CMK (cell line): ENCODE measurements at regions not wholly inside any gene's neighbourhood (a gene's known extent, or its start where the extent isn't known, plus 50 kb on each side); places are given as distances from the start of the nearest gene placed in this dataset.

ENCODE experiments used
- DNase-seq: peaks from one replicate; pipeline ENCODE4 v3.0.0-alpha.2; 2010; ENCODE audit warnings: low read depth

DNA sequence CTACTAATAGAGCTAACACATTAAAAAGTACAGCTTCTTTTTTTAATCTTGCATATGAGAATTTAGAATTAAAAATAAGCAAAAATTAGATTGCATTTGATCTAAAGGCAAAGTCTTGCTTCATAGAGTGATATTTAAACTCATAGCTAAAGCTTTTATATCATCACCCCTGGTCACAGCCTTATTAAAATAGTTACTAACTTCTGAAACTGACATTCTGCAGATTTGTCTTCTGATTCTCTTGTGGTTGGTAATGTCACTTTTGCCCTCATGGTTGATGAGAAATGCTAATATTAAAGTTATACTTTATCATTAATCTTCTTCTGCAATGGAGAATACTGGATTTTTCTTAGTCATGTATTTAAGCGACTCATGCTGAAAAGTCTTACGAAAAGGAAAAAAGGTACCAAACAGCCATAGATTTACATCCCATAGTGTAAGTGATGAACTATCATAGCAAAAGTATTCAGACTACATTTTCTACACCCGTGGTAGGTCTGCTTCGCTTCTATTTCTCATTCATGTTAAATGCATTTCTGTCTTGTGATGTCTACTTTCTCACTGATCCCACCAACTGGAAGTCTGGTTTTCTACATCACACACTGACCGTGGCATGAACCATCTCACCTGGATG, 330.5 kb upstream of the B3GALT2 start:
- DNase-seq, result no peak

DNA sequence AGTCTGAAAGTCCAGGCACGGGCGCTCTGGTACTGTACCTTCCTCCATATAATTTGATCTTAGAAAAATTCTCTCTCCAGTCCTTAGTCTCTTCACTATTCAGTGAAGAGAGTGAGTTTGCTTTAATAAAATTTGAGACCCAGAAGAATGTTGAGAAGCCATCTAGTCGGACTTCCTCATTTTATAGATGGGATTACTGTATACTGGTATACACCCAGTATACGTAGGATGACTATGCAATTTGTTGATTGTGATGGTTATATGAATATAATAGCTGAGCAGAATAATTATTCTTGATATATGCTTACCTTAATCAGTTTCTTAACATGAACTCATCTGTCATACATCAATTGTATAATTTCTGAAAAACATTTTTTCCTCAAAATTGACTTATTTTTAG, 328.0 kb upstream of the B3GALT2 start:
- DNase-seq, result no peak

DNA sequence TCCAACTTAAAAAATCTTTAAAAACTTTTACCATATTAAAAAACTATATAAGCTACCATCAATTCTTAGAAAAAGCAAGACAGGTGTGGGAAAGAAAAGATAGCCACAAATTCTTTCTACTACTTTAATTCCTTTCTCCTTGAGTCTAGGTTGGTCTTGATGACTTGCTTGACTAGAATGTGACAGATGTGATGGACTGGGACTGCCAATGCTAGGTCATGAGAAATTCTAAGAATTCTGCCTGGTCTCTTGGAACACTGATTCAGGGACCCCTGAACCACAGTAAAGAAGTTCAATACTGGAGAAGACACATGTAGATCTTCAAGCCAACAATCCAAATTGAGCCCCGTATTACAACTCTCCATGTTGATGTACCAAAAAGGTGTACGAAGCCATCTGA, 326.6 kb upstream of the B3GALT2 start:
- no peak for DNase-seq

DNA sequence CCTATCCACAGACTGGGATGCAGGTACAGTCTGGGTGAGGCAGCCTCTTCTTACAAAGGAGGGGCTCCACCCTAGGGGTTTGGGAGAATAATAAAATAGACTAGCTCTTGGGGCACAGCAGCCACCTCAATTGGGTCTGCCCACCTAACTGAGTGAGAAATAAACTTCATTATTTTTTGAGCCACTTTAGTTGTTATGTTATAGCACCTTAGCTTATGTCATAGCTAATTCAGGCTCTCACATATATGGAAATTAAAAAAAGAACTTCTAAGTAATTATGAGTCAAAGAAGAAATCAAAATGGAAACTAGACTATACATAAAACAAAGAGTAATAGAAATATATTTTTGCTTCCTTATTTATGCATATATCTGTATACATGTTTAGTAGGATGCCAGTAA, 318.5 kb upstream of the B3GALT2 start:
- DNase-seq, result no peak

DNA sequence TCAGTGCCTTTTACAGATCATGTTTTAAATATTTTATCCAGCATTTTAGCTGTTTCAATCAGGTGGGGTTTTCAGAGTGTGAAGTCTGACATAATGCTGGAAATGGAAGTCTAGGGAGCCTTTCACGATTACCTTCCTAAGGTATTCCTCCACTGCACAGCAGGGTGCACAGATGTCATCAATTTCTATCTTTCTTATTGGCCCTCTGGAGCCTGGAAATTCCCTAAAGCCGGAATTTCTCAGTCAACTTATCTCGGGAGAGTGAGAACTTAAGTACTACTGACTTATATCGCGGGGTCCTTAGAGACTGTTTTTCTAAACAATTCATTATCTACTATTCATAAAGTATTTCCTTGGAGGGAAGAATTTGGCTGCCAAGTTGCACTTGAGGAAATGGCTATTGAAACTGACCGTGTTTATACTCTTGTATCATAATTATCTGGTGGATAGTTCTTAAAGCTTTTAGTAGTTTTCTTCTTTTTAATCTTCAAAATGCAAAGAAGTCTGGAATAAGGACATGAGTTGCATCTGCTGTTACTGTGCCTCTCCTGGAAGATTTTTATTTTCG, 311.8 kb upstream of the B3GALT2 start:
- no peak for DNase-seq

DNA sequence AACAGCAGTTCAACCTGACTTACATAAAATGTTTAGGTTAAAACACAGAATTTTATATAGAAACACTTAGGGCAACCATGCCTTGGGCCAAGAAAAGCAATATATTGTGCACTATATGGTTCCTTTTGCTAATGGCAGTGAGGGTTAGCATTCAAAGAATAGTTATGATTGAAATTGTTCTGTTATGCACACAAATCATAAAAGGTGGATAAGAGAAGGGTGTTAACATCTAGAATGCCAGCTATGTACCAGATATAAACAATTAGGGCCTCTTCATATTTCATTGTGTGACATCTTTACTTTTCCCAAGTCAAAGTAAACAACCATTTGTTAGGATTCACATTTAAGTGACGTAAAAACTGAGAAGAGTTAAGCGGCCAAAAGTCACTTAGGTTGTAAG, 308.0 kb upstream of the B3GALT2 start:
- no peak for DNase-seq

DNA sequence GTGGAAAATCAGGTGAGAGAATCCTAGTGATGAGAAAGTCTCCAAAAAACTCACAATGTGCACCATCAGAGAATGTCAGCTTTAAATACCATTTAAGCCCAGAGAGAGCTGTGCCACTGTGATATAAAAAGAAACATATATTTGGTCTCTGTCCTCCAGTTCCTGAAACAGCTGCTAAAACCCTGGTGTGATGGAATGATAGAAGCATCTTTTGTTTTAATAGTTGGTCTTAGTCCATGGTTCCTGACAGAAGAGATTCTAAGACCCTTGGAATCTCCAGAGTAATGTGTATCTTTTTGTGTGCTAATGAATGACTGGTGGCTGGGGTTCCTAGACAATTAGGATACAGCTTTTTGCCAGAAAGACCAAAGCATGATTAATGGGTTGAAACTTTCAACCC, 302.8 kb upstream of the B3GALT2 start:
- DNase-seq, result no peak

DNA sequence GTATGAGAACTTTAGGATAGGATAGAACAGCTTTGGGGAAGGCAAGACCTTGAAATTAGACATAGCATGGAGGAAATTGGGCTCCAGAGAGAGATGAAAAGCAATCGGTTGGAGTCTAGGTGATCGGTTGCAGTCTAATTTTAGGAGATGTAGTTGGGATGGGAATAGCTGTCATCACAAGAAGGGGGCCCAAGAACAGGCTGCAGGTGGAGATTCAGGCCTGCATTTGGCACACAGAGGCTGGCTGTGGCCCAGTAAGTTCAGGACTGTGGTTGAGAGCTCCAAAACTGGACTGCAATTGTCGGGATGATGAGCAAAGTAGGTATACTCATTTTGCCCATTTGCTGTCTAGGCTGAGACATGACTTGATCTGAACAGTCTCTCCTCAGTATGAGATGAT, 301.3 kb upstream of the B3GALT2 start:
- no peak for DNase-seq

DNA sequence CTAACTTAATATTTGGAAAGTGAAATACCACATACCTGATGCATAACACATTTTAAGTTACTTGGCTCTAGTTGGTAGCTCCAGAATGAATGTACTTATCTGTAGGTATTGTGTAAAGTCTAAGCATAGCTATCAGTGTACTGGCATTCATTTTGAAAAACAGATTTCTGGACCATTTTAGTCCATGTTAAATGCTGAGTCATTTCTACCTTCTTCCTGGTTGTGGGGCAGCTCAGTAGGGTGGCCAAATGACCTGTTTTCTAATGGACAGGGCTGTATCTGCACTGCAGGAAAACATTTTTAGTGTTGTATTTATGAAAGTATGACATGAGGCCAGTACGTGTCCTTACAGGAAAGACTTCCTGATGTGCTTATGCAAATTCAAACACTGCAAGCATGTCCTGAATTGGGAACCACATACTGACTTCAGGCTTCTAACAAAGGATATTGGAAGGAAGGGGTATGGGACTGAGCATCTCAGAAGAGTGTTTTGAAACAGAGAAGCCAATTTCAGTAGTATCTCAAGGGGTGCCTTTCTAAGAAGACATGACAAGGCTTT, 300.3 kb upstream of the B3GALT2 start:
- no peak for DNase-seq

DNA sequence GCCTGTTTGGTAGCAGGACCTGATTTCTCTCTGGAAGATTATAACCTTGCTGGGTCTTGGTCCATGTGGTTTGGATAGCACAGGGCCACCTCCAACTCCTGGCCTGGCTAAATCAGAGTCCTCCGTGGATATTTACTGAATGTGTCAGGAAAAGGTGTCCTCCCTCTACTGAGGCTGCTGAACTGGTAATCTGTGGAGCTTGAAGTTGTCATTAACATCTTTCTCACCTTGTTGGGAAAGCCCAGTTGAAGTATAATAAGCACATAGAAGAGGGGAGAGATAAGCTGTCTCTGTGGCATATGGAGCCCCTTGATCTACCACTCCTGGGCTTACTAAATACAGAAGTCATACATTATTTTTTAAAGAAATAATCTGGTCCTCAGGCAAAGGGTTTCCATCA, 294.3 kb upstream of the B3GALT2 start:
- DNase-seq, result no peak

DNA sequence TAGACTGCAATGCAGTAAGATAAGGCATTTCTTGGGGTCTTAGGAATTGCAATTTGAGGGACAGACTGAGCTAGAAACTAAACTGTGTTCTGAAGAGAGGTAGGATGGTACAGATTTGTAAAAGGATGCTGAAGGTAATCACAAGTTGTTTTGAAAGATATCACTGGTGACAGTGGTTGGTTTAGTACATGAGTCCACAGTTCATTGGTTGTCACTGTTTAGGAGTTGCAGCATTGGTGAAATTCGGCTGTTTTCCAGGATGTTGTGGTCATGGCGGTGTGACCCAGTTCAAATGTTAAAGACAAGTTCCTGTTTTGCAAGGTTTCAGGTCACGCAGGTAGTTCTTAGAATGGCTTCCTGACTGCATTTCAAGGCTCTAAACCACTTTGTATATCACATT, 292.8 kb upstream of the B3GALT2 start:
- DNase-seq, result no peak

DNA sequence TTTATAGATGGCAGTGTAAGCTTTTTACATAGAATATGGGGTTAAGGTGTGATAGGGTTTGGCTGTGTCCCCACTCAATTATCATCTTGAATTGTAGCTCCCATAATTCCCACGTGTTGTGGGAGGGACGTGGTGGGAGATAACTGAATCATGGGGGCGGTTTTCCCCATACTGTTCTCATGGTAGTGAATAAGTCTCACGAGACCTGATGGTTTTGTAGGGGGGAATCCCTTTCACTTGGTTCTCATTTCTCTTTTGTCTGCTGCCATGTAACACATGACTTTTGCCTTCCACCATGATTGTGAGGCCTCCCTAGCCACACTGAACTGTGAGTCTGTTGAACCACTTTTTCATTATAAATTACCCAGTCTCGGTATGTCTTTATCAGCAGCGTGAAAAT, 290.3 kb upstream of the B3GALT2 start:
- no peak for DNase-seq

DNA sequence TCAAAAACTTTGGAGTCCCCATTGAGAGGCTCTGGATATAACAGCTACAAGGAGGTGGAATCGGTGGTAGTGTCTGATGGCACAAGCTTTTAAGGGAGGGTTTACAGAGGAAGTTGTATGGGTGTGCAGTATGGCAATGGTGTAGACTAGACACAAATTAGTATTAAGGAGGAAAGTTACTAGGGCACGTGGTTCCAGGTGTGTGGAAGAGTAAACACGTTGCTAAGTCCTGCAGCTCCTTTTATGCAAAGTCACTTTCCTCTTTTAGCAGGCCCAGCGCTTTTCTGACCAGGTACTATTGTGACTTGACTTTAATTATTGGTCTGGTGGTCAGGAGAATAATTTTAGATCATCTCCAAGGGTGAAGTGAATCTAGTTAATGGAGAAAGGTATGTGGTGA, 287.5 kb upstream of the B3GALT2 start:
- no peak for DNase-seq

DNA sequence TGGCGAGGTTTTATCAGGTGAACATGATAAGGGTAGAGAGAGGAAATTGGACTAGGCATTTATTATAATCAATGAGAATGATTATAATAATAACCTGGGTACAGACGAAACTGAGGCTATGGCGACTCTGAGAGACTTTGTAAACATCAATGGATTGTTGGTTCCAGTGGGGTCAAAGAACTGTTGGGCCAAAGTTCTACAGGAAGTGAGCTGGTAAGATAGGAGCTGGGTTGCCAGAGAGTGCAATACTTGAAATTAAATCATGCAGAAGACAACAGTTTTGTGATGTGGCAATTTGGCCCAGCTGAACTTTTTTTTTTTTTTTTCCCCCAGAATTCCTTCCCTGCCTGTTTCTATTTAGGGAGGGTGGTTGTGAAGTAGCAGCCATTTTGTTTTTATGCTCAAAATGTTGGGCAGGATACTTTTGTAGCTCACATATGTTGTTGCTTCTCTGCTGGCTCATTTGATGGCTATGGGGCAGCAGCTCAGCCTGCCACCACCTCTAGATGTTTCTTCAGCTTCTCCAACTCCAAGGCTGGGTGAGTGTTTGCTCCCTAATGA, 286.5 kb upstream of the B3GALT2 start:
- no peak for DNase-seq

DNA sequence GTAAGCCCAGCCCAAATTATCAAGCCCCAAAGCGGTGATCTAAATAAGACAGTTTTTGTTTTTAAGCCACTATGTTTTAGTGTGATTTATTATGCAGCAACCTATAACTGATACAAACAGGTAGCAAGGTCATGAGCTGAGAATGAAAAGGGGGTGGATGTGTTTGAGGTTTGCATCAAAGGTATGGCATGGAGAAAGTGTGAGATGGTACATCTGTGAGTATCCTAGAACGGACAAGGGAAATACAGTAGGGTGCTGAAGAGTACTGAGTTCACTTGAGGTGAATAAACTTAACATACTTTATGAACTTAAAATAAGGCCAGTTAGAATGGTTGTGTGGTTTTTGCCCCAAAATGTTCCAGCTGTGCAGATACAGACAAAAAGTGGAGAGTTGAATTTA, 286.0 kb upstream of the B3GALT2 start:
- no peak for DNase-seq

DNA sequence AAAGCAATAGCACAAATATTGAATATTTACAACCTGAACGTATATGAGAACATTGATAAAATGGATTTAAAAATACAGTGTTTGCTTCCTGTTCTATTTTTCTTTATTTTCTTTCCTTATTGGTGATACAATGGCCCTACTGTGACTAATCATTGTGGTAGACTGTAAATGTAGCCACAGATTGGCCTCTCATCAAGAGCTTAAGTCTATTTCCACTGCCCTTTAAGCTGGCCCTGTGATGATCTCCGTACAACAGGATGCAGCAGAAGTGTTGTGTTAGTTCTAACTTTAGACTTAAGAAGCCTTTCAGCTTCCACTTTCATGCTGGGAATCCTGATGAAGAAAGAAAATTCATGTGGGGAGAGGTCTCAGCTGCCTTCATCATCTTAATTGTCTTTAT, 285.6 kb upstream of the B3GALT2 start:
- DNase-seq, result no peak

DNA sequence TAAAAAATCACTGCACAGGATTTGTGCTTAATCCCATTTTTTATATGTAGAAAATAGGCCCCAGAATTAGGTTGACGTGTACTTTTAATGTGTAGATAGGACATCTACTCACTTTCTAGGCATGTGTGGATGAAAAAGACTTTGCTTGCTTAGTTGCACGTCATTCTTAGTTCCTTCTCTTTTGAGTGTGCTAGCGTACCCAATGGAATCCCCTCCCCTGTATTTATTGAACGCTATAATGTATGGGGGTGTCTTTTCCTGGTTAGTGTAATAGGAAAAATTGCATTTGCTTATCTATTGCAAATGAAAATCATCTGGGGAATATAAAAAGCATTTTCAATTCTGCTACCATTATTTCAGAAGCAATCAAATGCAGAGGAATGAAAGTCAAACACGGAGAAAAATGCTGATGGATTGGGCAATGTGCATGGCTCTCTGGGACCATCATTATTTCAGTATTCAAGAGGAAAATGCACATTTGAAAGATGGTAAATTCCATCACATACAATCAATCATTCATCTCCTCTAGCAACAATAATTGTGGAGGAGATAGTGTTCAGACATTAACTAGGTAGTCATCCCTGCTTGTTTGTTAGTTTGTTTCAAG, 277.0 kb upstream of the B3GALT2 start:
- DNase-seq, result no peak

DNA sequence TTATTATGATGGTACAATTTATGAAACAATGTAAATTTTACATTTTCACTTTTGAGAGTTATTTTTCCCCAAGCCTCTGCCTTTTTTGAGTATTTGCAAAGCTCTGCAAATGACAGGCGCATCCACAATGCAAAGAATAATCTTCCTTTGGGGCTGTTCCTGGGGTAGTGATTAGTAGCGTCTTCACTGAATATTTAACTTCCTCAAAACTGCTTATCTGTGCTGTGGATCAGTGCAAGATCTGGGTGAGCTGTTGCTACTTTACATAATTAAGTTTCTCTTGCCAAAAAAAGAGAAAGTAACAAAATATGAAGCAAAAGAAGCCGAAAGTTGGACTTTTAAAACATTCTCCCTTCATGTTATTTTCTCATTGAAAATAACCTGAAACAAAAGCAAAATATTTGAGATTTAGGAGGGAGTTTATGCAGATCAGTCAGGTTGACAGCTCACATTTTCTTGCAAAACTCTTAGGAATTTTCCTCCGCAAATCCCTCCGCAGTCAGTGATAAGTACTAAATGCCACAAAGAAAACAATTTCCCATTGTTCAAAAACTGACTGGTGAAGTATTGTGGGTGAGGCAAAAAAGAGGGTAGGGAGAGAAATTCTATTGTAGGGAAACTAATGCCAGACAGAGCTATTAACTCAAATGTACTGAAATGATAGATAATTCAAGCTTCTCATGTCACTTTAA, 276.4 kb upstream of the B3GALT2 start:
- DNase-seq, result no peak

DNA sequence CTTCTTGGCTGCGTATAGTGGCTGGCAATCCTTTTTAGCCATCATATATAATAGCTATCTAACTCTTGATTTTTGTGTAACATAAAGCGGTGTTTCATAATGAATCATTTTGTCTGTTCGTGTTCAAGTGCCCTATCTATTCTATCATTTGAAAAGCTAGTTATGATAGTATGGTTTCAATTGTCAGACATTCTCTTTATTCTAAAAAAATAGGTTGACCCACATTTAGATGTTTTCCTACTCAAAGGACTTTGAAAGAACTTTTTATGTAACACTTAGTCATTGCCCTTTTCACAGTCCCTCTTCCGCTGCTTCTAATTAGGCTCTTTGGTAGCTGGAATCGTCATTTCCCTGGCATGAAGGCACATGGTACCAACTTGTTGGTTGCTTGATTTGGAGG, 272.2 kb upstream of the B3GALT2 start:
- no peak for DNase-seq

DNA sequence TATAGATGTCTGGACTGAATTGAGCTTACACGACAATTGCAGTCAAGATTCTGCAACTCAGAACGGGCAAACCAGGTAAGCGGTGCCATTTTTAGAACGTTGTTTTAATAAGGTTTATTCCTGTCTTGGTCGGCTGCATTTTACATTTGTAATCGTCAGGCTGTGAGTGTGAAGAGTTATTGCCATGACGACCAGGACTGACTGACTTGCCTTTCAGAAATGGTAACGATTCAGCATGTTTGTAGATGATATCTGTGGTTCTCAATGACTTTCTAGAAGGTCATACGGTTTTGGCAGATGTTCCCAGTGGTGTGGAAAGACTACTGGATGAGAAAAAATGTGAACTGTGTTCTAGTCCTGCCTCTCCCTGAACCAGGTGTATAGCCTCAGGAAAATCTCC, 271.3 kb upstream of the B3GALT2 start:
- DNase-seq, result no peak

DNA sequence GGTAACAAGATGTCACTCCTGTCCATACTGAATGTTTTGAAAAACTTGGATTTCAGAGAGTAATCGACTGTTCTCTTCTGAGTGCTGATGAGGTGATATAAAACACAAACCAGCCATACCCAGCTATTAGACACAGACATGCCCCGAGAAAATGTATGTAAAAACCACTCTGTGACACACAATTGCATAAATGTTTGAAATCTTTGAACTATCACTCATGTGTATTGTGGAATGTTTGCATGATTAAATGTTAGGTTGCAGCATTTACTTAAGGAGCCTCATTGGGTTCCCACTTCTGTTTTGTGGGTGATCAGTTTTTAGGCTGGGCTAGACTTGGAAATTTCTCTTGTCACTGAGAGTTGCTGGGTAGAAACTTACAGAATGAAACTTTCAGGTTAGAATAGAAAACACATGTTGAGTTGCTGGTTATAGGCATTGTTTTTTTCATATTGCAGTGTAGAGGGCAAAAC, 270.4 kb upstream of the B3GALT2 start:
- DNase-seq, result no peak

DNA sequence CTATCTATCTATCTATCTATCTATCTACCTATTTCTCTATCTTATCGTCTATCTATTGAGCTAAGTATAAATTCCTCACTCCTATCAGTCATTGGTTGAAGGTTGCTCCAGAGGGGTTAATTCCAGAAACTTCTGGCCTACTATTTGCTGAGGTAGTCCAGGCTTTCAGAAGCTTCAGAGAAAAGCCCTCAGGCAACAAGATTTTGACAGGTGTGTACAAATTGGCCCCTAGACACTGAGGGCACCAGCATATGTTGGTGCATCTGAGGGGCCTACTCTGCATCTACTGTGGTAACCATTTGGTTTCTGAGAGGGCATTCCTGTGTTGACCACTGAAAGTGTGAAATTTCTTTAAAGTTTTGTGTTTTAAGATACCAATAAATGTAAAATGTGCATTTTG, 265.2 kb upstream of the B3GALT2 start:
- no peak for DNase-seq

DNA sequence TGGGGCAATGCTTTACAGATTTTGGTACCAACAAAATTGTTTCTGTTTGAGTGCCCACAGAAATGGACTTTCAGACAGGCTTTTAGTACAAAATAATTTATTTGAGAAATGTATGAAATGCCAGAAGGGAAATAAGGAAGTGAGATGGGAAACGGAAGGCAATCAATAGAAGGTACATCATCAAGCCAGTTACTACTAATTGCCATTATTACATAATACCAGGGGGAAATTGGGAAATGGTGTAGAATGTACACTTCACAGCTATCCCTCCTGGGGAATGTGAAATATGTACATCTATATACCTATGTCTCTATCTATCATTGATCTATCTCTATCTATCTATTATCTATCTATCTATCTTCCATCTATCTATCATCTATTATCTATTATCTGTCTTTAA, 264.6 kb upstream of the B3GALT2 start:
- no peak for DNase-seq
